AG09319 (cell line): ENCODE measurements at regions not wholly inside any gene's neighbourhood (a gene's known extent, or its start where the extent isn't known, plus 50 kb on each side); places are given as distances from the start of the nearest gene placed in this dataset.

Experiments used
- DNase-seq: peaks from one replicate; pipeline ENCODE4 v3.0.0-alpha.2; 2010; ENCODE audit warnings: low read depth; ENCODE audit errors: extremely low read depth
- CTCF ChIP-seq: IDR thresholded peaks from 2 replicates; pipeline ENCODE4 v1.5.1; 2011; ENCODE audit warnings: low read depth, mild to moderate bottlenecking, inconsistent platforms, low read length, moderate library complexity

- no peak for TF ChIP-seq CTCF
- DNase-seq, result no peak
Measured at GRCh38 chr2:175855236-175855635, 146.8 kb downstream of the LNPK start.

GRCh38 chr2:175854665-175855064, 147.4 kb downstream of the LNPK start:
- no peak for TF ChIP-seq CTCF
- no peak for DNase-seq

- no peak for DNase-seq
- no peak for TF ChIP-seq CTCF
Measured at GRCh38 chr2:175854129-175854528, 147.9 kb downstream of the LNPK start.

- no peak for TF ChIP-seq CTCF
- no peak for DNase-seq
Measured at GRCh38 chr2:175853616-175853890, 148.5 kb downstream of the LNPK start.

GRCh38 chr2:175852879-175853615, 149.0 kb downstream of the LNPK start:
- no peak for DNase-seq
- no peak for TF ChIP-seq CTCF

- no peak for TF ChIP-seq CTCF
- no peak for DNase-seq
Measured at GRCh38 chr2:175847128-175847527, 154.9 kb downstream of the LNPK start.

- DNase-seq, result no peak
- no peak for TF ChIP-seq CTCF
Measured at GRCh38 chr2:175844169-175844568, 157.9 kb downstream of the LNPK start.
